B cell (primary cell): ENCODE measurements at regions not wholly inside any gene's neighbourhood (a gene's known extent, or its start where the extent isn't known, plus 50 kb on each side); places are given as distances from the start of the nearest gene placed in this dataset.

Experiments used
- ATAC-seq: fragments of 200-7000 bp; cut with Tn5 transposase; one replicate; pipeline ENCODE4 v1.10.0; 2021; ENCODE audit warnings: low read depth, mild to moderate bottlenecking, moderate number of reproducible peaks, moderate library complexity
- CTCF ChIA-PET: fragments of 350-600 bp; sonication (Branson Sonifier 250); formaldehyde crosslinking; loops from one replicate; lab custom pipeline; 2021; ENCODE audit warnings: antibody characterized with exemption, inconsistent platforms; lab: Charles Lee
- POLR2A ChIA-PET: fragments of 350-600 bp; sonication (Branson Sonifier 250); formaldehyde crosslinking; loops from one replicate; lab custom pipeline; 2021; ENCODE audit warnings: antibody characterized with exemption; lab: Charles Lee
- DNase-seq: peaks from one replicate; pipeline ENCODE4 v3.0.0; 2013
- H2AFZ ChIP-seq: 2 replicates; pipeline ENCODE4 v1.6.1; 2012; ENCODE audit warnings: mild to moderate bottlenecking, low read depth, low read length; ENCODE audit not compliant: insufficient read depth, poor library complexity, severe bottlenecking
- H3K27ac ChIP-seq, 2 donors: 1 replicate in 1 of 2; 2 replicates in 1 of 2; pipeline ENCODE4 v1.5.1; 2012 to 2013; ENCODE audit warnings: low read length in 2 of 2, mild to moderate bottlenecking in 2 of 2, moderate library complexity in 1 of 2
- H3K27me3 ChIP-seq, 4 experiments: fragments of 200-600 bp in 1 of 4; sonication (generic) in 1 of 4; replicated peaks in 1 of 4; 1 replicate in 2 of 4; 2 replicates in 2 of 4; pipeline versions ENCODE4 v1.6.1 to v1.7.0; 2013 to 2016; ENCODE audit warnings: low read length in 3 of 4, mild to moderate bottlenecking in 2 of 4, mixed read lengths in 1 of 4, moderate library complexity in 1 of 4; ENCODE audit not compliant: insufficient read depth in 4 of 4, control insufficient read depth in 3 of 4; ENCODE audit errors: control extremely low read depth in 1 of 4
- H3K36me3 ChIP-seq, 2 experiments: replicated peaks in 1 of 2; 1 replicate in 1 of 2; 2 replicates in 1 of 2; pipeline versions ENCODE4 v1.6.1 to v1.7.1; 2013; ENCODE audit warnings: low read length in 1 of 2; ENCODE audit not compliant: insufficient read depth in 2 of 2, control insufficient read depth in 1 of 2; ENCODE audit errors: control extremely low read depth in 1 of 2, extremely low read depth in 1 of 2
- H3K4me1 ChIP-seq, 2 donors: fragments of 200-600 bp in 1 of 2; sonication (generic) in 1 of 2; 1 replicate in 1 of 2; 2 replicates in 1 of 2; pipeline versions ENCODE4 v1.5.1 to v1.6.1; 2013 to 2017; ENCODE audit warnings: low read length in 2 of 2; ENCODE audit not compliant: control insufficient read depth in 2 of 2, insufficient read depth in 2 of 2
- H3K4me2 ChIP-seq: replicated peaks from 2 replicates; pipeline ENCODE3; 2012; ENCODE audit warnings: mild to moderate bottlenecking, low read depth, low read length; ENCODE audit not compliant: poor library complexity, severe bottlenecking
- H3K4me3 ChIP-seq, 5 experiments: fragments of 200-600 bp in 1 of 5; sonication (generic) in 1 of 5; 1 replicate in 3 of 5; 2 replicates in 2 of 5; pipeline versions ENCODE4 v1.5.1 to v1.7.0; 2011 to 2016; ENCODE audit warnings: low read length in 4 of 5, mild to moderate bottlenecking in 4 of 5, low read depth in 2 of 5, control low read depth in 1 of 5, moderate library complexity in 1 of 5; ENCODE audit not compliant: insufficient read depth in 1 of 5; ENCODE audit errors: control extremely low read depth in 1 of 5, extremely low read depth in 1 of 5
- H3K79me2 ChIP-seq: fragments of 200-600 bp; sonication (generic); one replicate; pipeline ENCODE4 v1.6.0; 2016; ENCODE audit warnings: low read length; ENCODE audit not compliant: control insufficient read depth, insufficient read depth
- H3K9ac ChIP-seq: fragments of 200-600 bp; sonication (generic); 2 replicates; pipeline ENCODE4 v1.6.1; 2017; ENCODE audit warnings: mild to moderate bottlenecking, low read length, moderate library complexity
- H3K9me3 ChIP-seq, 3 donors: one replicate each; pipeline versions ENCODE4 v1.6.1 to v1.7.1; 2013; ENCODE audit warnings: low read length in 2 of 3; ENCODE audit not compliant: control insufficient read depth in 2 of 3, insufficient read depth in 1 of 3; ENCODE audit errors: control extremely low read depth in 1 of 3
- H4K20me1 ChIP-seq: 2 replicates; pipeline ENCODE4 v1.6.0; 2012; ENCODE audit warnings: mild to moderate bottlenecking, low read length; ENCODE audit not compliant: insufficient read depth, control insufficient read depth, poor library complexity, severe bottlenecking
- H3K27ac Mint-ChIP-seq: one replicate; pipeline ENCODE4 v1.8.0; 2021; ENCODE audit warnings: mixed read lengths
- H3K27me3 Mint-ChIP-seq: one replicate; pipeline ENCODE4 v1.8.0; 2021; ENCODE audit warnings: mixed read lengths
- H3K4me1 Mint-ChIP-seq: one replicate; pipeline ENCODE4 v1.8.0; 2021; ENCODE audit warnings: mixed read lengths
- H3K4me3 Mint-ChIP-seq: one replicate; pipeline ENCODE4 v1.8.0; 2021; ENCODE audit warnings: mixed read lengths
- H3K9me3 Mint-ChIP-seq: one replicate; pipeline ENCODE4 v1.8.0; 2022; ENCODE audit warnings: mixed read lengths; ENCODE audit not compliant: insufficient read depth
- EZH2 ChIP-seq: IDR thresholded peaks from 2 replicates; pipeline ENCODE4 v1.6.1; 2012; ENCODE audit warnings: borderline replicate concordance, low read depth, mild to moderate bottlenecking, moderate library complexity, low read length; ENCODE audit not compliant: insufficient read depth, poor library complexity, severe bottlenecking
- WGBS: methylation state at CpG from one replicate; pipeline ENCODE4 v1.1.5; 2013; ENCODE audit warnings: missing lambda C conversion rate; ENCODE audit not compliant: insufficient coverage; 5-methylcytosine and 5-hydroxymethylcytosine counted together
- intact Hi-C: fragments of 100-400 bp; cut with micrococcal nuclease; formaldehyde crosslinking; loops from one replicate; pipeline ENCODE4 v1.10.0; 2022
- TF ChIP-seq, protein P1 (sequence below): fragments of 200-600 bp; IDR thresholded peaks from one replicate; pipeline ENCODE4 v1.8.0; 2022; ENCODE audit warnings: antibody characterized with exemption, mild to moderate bottlenecking

DNA sequence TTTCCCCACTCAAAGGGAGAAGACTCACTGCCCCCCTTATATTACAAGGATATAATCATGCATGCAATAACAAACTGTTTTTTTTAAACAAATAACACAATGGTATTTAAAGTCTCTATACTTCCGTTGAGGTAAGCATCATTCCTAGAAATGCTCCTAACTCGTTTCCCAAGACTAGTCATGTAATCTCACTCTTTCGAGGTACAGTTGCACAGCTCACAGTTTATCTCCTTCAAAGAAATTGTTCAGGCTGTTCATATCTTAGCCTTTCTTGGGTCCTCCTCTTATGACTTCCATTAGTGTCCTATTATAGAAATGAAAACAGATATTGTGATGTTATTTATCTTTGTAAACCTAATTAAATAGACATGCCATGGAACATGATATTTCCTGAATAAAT lies 705.0 kb downstream of the KCNT2 start:
- ChIA-PET POLR2A (no interaction called here), CTCF (no interaction called here)
- DNase-seq, result no peak
- no peaks in the 10 kb centered on the region for H3K4me1 Mint-ChIP-seq
- Histone ChIP-seq H3K27ac (no peak overlapping the region), H3K4me3 (no peak overlapping the region), H3K9ac (no peak overlapping the region), H3K9me3 (no peaks in the 10 kb centered on the region), H4K20me1 (no peaks in the 10 kb centered on the region), H3K4me1 (no peaks in the 10 kb centered on the region), H3K36me3 (no peaks in the 10 kb centered on the region), H3K79me2 (no peaks in the 10 kb centered on the region), H3K27me3 (no peaks in the 10 kb centered on the region), H2AFZ (no peak overlapping the region), H3K4me2 (no peak overlapping the region)
- H3K27ac Mint-ChIP-seq, result no peak overlapping the region
- H3K27me3 Mint-ChIP-seq, result no peaks in the 10 kb centered on the region
- H3K4me3 Mint-ChIP-seq, result no peak overlapping the region
- TF ChIP-seq, protein P1, sequence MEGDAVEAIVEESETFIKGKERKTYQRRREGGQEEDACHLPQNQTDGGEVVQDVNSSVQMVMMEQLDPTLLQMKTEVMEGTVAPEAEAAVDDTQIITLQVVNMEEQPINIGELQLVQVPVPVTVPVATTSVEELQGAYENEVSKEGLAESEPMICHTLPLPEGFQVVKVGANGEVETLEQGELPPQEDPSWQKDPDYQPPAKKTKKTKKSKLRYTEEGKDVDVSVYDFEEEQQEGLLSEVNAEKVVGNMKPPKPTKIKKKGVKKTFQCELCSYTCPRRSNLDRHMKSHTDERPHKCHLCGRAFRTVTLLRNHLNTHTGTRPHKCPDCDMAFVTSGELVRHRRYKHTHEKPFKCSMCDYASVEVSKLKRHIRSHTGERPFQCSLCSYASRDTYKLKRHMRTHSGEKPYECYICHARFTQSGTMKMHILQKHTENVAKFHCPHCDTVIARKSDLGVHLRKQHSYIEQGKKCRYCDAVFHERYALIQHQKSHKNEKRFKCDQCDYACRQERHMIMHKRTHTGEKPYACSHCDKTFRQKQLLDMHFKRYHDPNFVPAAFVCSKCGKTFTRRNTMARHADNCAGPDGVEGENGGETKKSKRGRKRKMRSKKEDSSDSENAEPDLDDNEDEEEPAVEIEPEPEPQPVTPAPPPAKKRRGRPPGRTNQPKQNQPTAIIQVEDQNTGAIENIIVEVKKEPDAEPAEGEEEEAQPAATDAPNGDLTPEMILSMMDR, result no peak
- TF ChIP-seq EZH2, result no peak
- H3K9me3 Mint-ChIP-seq, result no peaks in the 10 kb centered on the region
- intact Hi-C loops, result no loop called here
- no peak for ATAC-seq
- WGBS, result 80% methylated on average over 1 of the region's 3 CpGs

DNA sequence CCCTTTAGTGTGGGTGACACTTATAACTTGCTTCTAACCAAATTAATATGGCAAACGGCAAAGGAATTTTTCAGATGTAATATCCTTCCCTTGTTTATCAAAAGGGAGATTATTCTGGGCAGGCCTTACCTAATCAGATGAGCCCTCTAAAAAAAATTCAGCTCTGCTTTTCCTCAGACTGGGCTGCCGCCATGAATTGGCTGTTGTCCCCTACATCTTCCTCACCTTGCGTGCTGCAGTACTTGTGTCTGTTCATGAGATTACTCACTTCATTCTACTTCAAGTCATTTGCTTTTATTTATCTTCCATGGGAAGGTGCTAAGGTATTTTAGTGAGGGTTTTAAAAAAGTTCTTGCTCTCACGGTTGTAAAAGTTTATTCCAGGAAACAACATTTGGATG lies 705.5 kb downstream of the KCNT2 start:
- POLR2A ChIA-PET, result no interaction called here
- Histone ChIP-seq H3K9me3 (no peaks in the 10 kb centered on the region), H3K36me3 (no peaks in the 10 kb centered on the region), H3K4me2 (no peak overlapping the region), H3K4me1 (no peaks in the 10 kb centered on the region), H4K20me1 (no peaks in the 10 kb centered on the region), H3K27me3 (no peaks in the 10 kb centered on the region), H3K27ac (no peak overlapping the region), H3K79me2 (no peaks in the 10 kb centered on the region), H3K4me3 (no peak overlapping the region), H3K9ac (no peak overlapping the region), H2AFZ (no peak overlapping the region)
- 100% methylated on average over 1 of the region's 4 CpGs for WGBS
- Mint-ChIP-seq H3K27ac (no peak overlapping the region), H3K4me1 (no peaks in the 10 kb centered on the region), H3K27me3 (no peaks in the 10 kb centered on the region), H3K9me3 (no peaks in the 10 kb centered on the region), H3K4me3 (no peak overlapping the region)
- ATAC-seq (no peak), DNase-seq (no peak)
- no peak for TF ChIP-seq EZH2
- TF ChIP-seq, protein P1, result no peak
- intact Hi-C loops, result no loop called here
- CTCF ChIA-PET, result no interaction called here
